NCI-H1092 (cell line): ENCODE measurements at regions not wholly inside any gene's neighbourhood (a gene's known extent, or its start where the extent isn't known, plus 50 kb on each side); places are given as distances from the start of the nearest gene placed in this dataset.

Experiments
- DNase-seq: peaks from one replicate; lab custom pipeline; 2025; lab: John Stamatoyannopoulos, UW

GRCh38 chr1:22315315-22316078, 136.2 kb upstream of the ZBTB40 start:
- no peak for DNase-seq

- DNase-seq, result no peak
Measured at GRCh38 chr1:22317231-22317919, 134.3 kb upstream of the ZBTB40 start.

GRCh38 chr1:22317920-22318243, 133.8 kb upstream of the ZBTB40 start:
- DNase-seq, result no peak

- DNase-seq, result peak; percentile 86
Measured at GRCh38 chr1:22318279-22318981, 133.2 kb upstream of the ZBTB40 start.

- no peak for DNase-seq
Measured at GRCh38 chr1:22319608-22320007, 132.0 kb upstream of the ZBTB40 start.

- DNase-seq, result peak; percentile 40
Measured at GRCh38 chr1:22320587-22321344, 130.9 kb upstream of the ZBTB40 start.

GRCh38 chr1:22321917-22322316, 129.7 kb upstream of the ZBTB40 start:
- DNase-seq, result no peak

GRCh38 chr1:22323141-22323845, 128.4 kb upstream of the ZBTB40 start:
- DNase-seq, result no peak

GRCh38 chr1:22323846-22324504, 127.7 kb upstream of the ZBTB40 start:
- no peak for DNase-seq

GRCh38 chr1:22325531-22326371, 125.9 kb upstream of the ZBTB40 start:
- no peak for DNase-seq

GRCh38 chr1:22326372-22326915, 125.2 kb upstream of the ZBTB40 start:
- no peak for DNase-seq

- DNase-seq, result no peak
Measured at GRCh38 chr1:22326931-22327330, 124.7 kb upstream of the ZBTB40 start.

- no peak for DNase-seq
Measured at GRCh38 chr1:22327411-22327810, 124.2 kb upstream of the ZBTB40 start.

- no peak for DNase-seq
Measured at GRCh38 chr1:22328331-22329147, 123.1 kb upstream of the ZBTB40 start.

- DNase-seq, result no peak
Measured at GRCh38 chr1:22329148-22329515, 122.5 kb upstream of the ZBTB40 start.

- DNase-seq, result no peak
Measured at GRCh38 chr1:22330092-22330759, 121.4 kb upstream of the ZBTB40 start.

- DNase-seq, result no peak
Measured at GRCh38 chr1:22330760-22331119, 120.9 kb upstream of the ZBTB40 start.

- no peak for DNase-seq
Measured at GRCh38 chr1:22331618-22332423, 119.8 kb upstream of the ZBTB40 start.
